ENCODE measurements at regions not wholly inside any gene's neighbourhood (a gene's known extent, or its start where the extent isn't known, plus 50 kb on each side); places are given as distances from the start of the nearest gene placed in this dataset.

- TF ChIP-seq POLR2A (IDR thresholded peaks at IDR 0.05) (no peak), CTCF (IDR thresholded peaks at IDR 0.05) (no peak)
Observed at GRCh38 chr11:97259434-97259833, 869.6 kb downstream of the JRKL start.

Measured in esophagus squamous epithelium (tissue), 4 donors.